ENCODE measurements at regions not wholly inside any gene's neighbourhood (a gene's known extent, or its start where the extent isn't known, plus 50 kb on each side); places are given as distances from the start of the nearest gene placed in this dataset.

DNA sequence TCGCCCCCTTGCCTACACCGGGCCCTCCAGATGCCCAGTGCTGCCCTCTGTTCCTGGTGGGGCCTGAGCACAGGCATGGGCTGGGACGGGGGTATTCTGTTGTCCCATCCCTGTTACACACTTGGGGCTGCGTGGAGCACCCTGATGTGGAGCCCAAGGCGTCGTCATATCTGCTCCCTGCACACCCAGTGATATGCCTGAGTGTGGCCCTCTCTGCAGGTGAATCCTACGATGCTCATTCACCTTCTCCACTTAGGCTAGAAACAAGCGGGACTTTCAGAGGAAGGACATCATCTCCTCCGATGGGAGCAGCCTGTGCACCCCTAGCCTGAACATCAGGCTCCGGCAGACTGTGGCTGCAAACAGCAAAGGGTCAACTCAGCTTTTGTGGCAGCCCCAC lies 91.0 kb upstream of the NPTX2 start:
- no peaks in the 10 kb centered on the region for H3K79me2 ChIP-seq (ENCODE audit: control insufficient read depth, insufficient read depth, low read length)
- DNase-seq (ENCODE audit: low read depth in 2 of 2), result no peak
- H3K27ac ChIP-seq (ENCODE audit: insufficient read depth, low read length), result no peak overlapping the region
- H3K9ac ChIP-seq (ENCODE audit: insufficient read depth, low read length), result no peak overlapping the region
- H3K4me3 ChIP-seq (replicated peaks in 1 of 4; ENCODE audit: control extremely low read depth in 1 of 4, insufficient read depth in 1 of 4, low read depth in 3 of 4, low read length in 4 of 4), result no peak overlapping the region
- no peaks in the 10 kb centered on the region for H4K20me1 ChIP-seq (ENCODE audit: control insufficient read depth, extremely low read depth, insufficient read depth, low read length)
- TF ChIP-seq EZH2 (IDR thresholded peaks at IDR 0.05; ENCODE audit: low read length, missing control alignments), result no peak
- TF ChIP-seq CTCF (conservative IDR thresholded peaks at IDR 0.05 in 1 of 2, IDR thresholded peaks at IDR 0.05 in 1 of 2; ENCODE audit: low read depth in 1 of 2, low read length in 2 of 2), result no peak
- H3K36me3 ChIP-seq (ENCODE audit: control insufficient read depth, insufficient read depth, low read length), result no peaks in the 10 kb centered on the region
- no peaks in the 10 kb centered on the region for H3K4me1 ChIP-seq (ENCODE audit: control insufficient read depth, extremely low read depth, insufficient read depth, low read length)
- no peaks in the 10 kb centered on the region for H3K9me3 ChIP-seq (ENCODE audit: control insufficient read depth, insufficient read depth, low read depth, low read length)
- no peak overlapping the region for H3K4me2 ChIP-seq (ENCODE audit: extremely low read depth, insufficient read depth, low read length)
- no peaks in the 10 kb centered on the region for H3K27me3 ChIP-seq (ENCODE audit: control insufficient read depth, insufficient read depth, low read length)
- H2AFZ ChIP-seq (ENCODE audit: low read length), result no peak overlapping the region

DNA sequence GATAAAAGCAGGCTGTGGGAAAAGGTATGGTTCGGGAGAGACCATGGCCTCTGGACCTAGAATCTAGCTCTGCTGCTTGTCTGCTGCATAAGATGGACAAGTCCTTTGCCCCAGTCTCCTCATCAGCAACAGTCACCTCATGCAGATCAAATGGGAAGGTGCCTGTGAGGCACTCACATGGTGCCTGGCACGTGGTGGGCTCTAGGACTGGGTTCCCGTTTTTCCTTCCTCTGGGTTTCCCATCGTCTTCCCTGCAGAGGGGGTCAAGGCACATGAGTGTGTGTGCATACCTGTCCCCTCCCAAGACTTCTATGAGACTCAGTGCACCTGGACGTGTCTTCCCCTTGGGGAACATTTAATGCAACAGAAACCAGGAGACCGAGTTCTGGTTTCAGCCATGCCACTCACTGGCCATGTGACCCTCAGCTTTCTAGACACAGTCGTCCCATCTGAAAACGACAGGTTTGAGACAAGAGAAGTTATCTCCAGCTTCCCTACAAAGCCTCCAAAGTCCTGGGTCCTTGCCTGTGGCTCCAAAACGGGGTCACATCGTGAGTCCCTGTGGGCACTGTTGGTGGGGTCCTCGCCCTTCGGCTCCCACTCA lies 95.9 kb upstream of the NPTX2 start:
- Histone ChIP-seq H3K79me2 (ENCODE audit: control insufficient read depth, insufficient read depth, low read length) (no peaks in the 10 kb centered on the region), H3K4me1 (ENCODE audit: control insufficient read depth, extremely low read depth, insufficient read depth, low read length) (no peaks in the 10 kb centered on the region), H2AFZ (ENCODE audit: low read length) (no peak overlapping the region), H3K4me2 (ENCODE audit: extremely low read depth, insufficient read depth, low read length) (no peak overlapping the region), H3K4me3 (replicated peaks in 1 of 4; ENCODE audit: control extremely low read depth in 1 of 4, insufficient read depth in 1 of 4, low read depth in 3 of 4, low read length in 4 of 4) (no peak overlapping the region), H3K9ac (ENCODE audit: insufficient read depth, low read length) (no peak overlapping the region), H3K27ac (ENCODE audit: insufficient read depth, low read length) (no peak overlapping the region), H3K27me3 (ENCODE audit: control insufficient read depth, insufficient read depth, low read length) (no peaks in the 10 kb centered on the region), H3K36me3 (ENCODE audit: control insufficient read depth, insufficient read depth, low read length) (no peaks in the 10 kb centered on the region), H4K20me1 (ENCODE audit: control insufficient read depth, extremely low read depth, insufficient read depth, low read length) (no peaks in the 10 kb centered on the region), H3K9me3 (ENCODE audit: control insufficient read depth, insufficient read depth, low read depth, low read length) (no peaks in the 10 kb centered on the region)
- TF ChIP-seq EZH2 (IDR thresholded peaks at IDR 0.05; ENCODE audit: low read length, missing control alignments) (no peak), CTCF (conservative IDR thresholded peaks at IDR 0.05 in 1 of 2, IDR thresholded peaks at IDR 0.05 in 1 of 2; ENCODE audit: low read depth in 1 of 2, low read length in 2 of 2) (no peak)
- DNase-seq (ENCODE audit: low read depth in 2 of 2), result no peak

DNA sequence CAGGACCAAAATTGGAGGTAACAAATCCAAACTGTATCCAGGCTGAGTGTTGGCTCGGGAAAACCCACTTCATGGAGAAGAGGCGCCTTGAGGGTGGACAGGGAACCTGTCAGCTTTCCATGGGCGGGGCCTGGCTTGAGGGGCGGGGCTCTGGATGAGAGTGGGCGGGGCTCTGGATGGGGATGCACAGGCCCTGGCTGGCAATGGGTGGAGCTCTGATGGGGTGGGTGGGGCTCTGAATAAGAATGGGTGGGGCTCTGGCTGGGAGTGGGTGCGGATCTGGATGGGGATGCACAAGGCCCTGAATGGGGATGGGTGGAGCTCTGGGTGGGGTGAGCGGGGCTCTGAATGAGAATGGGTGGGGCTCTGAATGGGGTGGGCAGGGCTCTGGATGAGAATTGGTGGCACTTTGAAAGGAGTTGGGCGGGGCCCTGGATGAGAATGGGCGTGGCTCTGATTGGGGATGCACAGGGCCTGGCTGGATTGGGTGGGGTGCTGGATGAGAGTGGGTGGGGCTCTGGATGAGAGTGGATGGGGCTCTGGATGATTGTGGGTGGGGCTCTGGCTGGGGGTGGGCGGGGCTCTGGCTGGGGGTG lies 96.6 kb upstream of the NPTX2 start:
- Histone ChIP-seq H3K27me3 (ENCODE audit: control insufficient read depth, insufficient read depth, low read length) (no peaks in the 10 kb centered on the region), H3K4me2 (ENCODE audit: extremely low read depth, insufficient read depth, low read length) (no peak overlapping the region), H3K79me2 (ENCODE audit: control insufficient read depth, insufficient read depth, low read length) (no peaks in the 10 kb centered on the region), H3K9ac (ENCODE audit: insufficient read depth, low read length) (no peak overlapping the region), H3K36me3 (ENCODE audit: control insufficient read depth, insufficient read depth, low read length) (no peaks in the 10 kb centered on the region), H3K4me3 (replicated peaks in 1 of 4; ENCODE audit: control extremely low read depth in 1 of 4, insufficient read depth in 1 of 4, low read depth in 3 of 4, low read length in 4 of 4) (no peak overlapping the region), H4K20me1 (ENCODE audit: control insufficient read depth, extremely low read depth, insufficient read depth, low read length) (no peaks in the 10 kb centered on the region), H3K9me3 (ENCODE audit: control insufficient read depth, insufficient read depth, low read depth, low read length) (no peaks in the 10 kb centered on the region), H3K4me1 (ENCODE audit: control insufficient read depth, extremely low read depth, insufficient read depth, low read length) (no peaks in the 10 kb centered on the region), H3K27ac (ENCODE audit: insufficient read depth, low read length) (no peak overlapping the region), H2AFZ (ENCODE audit: low read length) (no peak overlapping the region)
- DNase-seq (ENCODE audit: low read depth in 2 of 2), result no peak
- TF ChIP-seq CTCF (conservative IDR thresholded peaks at IDR 0.05 in 1 of 2, IDR thresholded peaks at IDR 0.05 in 1 of 2; ENCODE audit: low read depth in 1 of 2, low read length in 2 of 2) (no peak), EZH2 (IDR thresholded peaks at IDR 0.05; ENCODE audit: low read length, missing control alignments) (no peak)

Measured in fibroblast of lung (primary cell).